Endothelial cell of umbilical vein (primary cell): ENCODE measurements at regions not wholly inside any gene's neighbourhood (a gene's known extent, or its start where the extent isn't known, plus 50 kb on each side); places are given as distances from the start of the nearest gene placed in this dataset.

ENCODE experiments used
- BruUV-seq: library from RNA; stranded (reverse); fragments of 400-500 nt; replicated peaks from 2 replicates; lab custom pipeline; 2021; lab: Mats Ljungman, UMichigan
- CTCF ChIA-PET: fragments of 300-600, 350-600 bp; sonication (Branson Sonifier 250); formaldehyde crosslinking; loops from one replicate; lab custom pipeline; 2021; ENCODE audit warnings: antibody characterized with exemption, inconsistent platforms; lab: Charles Lee
- POLR2A ChIA-PET: fragments of 300-600, 350-600 bp; sonication (Branson Sonifier 250); formaldehyde crosslinking; loops from one replicate; lab custom pipeline; 2021; ENCODE audit warnings: antibody characterized with exemption, inconsistent platforms; lab: Charles Lee
- DNase-seq: peaks from one replicate; pipeline ENCODE4 v3.0.0-alpha.2; 2011; ENCODE audit warnings: low read depth, low spot score
- FAIRE-seq: peaks from 2 replicates; lab custom pipeline; 2011; peaks lifted over from hg19 to GRCh38; lab: Jason Lieb, UNC
- H2AFZ ChIP-seq: 2 replicates; pipeline ENCODE4 v1.6.0; 2012; ENCODE audit warnings: low read depth, low read length, control low read depth, inconsistent platforms
- H3K27ac ChIP-seq: 2 replicates; pipeline ENCODE4 v1.5.1; 2011; ENCODE audit warnings: low read depth, mild to moderate bottlenecking, control low read depth, low read length, moderate library complexity; ENCODE audit not compliant: insufficient read depth
- H3K27me3 ChIP-seq, 2 experiments: 2 replicates each; pipeline versions ENCODE4 v1.6.0 to v1.6.1; 2011; ENCODE audit warnings: low read length in 2 of 2, mixed read lengths in 1 of 2; ENCODE audit not compliant: control insufficient read depth in 2 of 2, insufficient read depth in 2 of 2
- H3K36me3 ChIP-seq, 2 experiments: 2 replicates in 1 of 2; 3 replicates in 1 of 2; pipeline ENCODE4 v1.5.1; 2011; ENCODE audit warnings: low read length in 2 of 2, mild to moderate bottlenecking in 1 of 2, moderate library complexity in 1 of 2; ENCODE audit not compliant: control insufficient read depth in 2 of 2, insufficient read depth in 2 of 2; ENCODE audit errors: extremely low read depth in 1 of 2
- H3K4me1 ChIP-seq: 3 replicates; pipeline ENCODE4 v1.5.1; 2011; ENCODE audit warnings: mild to moderate bottlenecking, low read length; ENCODE audit not compliant: control insufficient read depth, insufficient read depth; ENCODE audit errors: extremely low read depth
- H3K4me2 ChIP-seq: 2 replicates; pipeline ENCODE4 v1.6.1; 2011; ENCODE audit warnings: low read length, control low read depth, mixed read lengths; ENCODE audit not compliant: insufficient read depth
- H3K4me3 ChIP-seq, 3 experiments: fragments of 200-600 bp in 1 of 3; sonication (generic), shearing (Covaris generic) in 1 of 3; replicated peaks in 1 of 3; 2 replicates each; pipeline ENCODE4 v1.5.1; 2011 to 2016; ENCODE audit warnings: control low read depth in 3 of 3, low read length in 3 of 3, mild to moderate bottlenecking in 2 of 3, inconsistent platforms in 1 of 3, low read depth in 1 of 3, moderate library complexity in 1 of 3; ENCODE audit not compliant: insufficient read depth in 1 of 3
- H3K79me2 ChIP-seq: 2 replicates; pipeline ENCODE4 v1.6.0; 2012; ENCODE audit warnings: low read length, inconsistent platforms; ENCODE audit not compliant: control insufficient read depth, insufficient read depth
- H3K9ac ChIP-seq: replicated peaks from 2 replicates; pipeline ENCODE3; 2011; ENCODE audit warnings: low read length, control low read depth; ENCODE audit not compliant: insufficient read depth; ENCODE audit errors: extremely low read depth
- H3K9me1 ChIP-seq: replicated peaks from 3 replicates; pipeline ENCODE4 v1.6.0; 2011; ENCODE audit warnings: mild to moderate bottlenecking, low read length; ENCODE audit not compliant: control insufficient read depth, insufficient read depth; ENCODE audit errors: extremely low read depth
- H3K9me3 ChIP-seq: replicated peaks from 2 replicates; pipeline ENCODE4 v1.5.1; 2012; ENCODE audit warnings: low read length, inconsistent platforms; ENCODE audit not compliant: control insufficient read depth, insufficient read depth
- H4K20me1 ChIP-seq: replicated peaks from 2 replicates; pipeline ENCODE3; 2011; ENCODE audit warnings: mild to moderate bottlenecking, low read length; ENCODE audit not compliant: control insufficient read depth, insufficient read depth; ENCODE audit errors: extremely low read depth
- EZH2 ChIP-seq: IDR thresholded peaks from 2 replicates; pipeline ENCODE4 v1.6.1; 2012; ENCODE audit warnings: borderline replicate concordance, low read depth, mild to moderate bottlenecking, moderate library complexity, low read length, inconsistent platforms; ENCODE audit not compliant: severe bottlenecking
- FOS ChIP-seq: IDR thresholded peaks from 2 replicates; pipeline ENCODE4 v1.6.1; 2011; ENCODE audit warnings: mild to moderate bottlenecking, low read length, moderate library complexity, borderline replicate concordance; ENCODE audit not compliant: insufficient read depth
- GATA2 ChIP-seq: IDR thresholded peaks from 2 replicates; pipeline ENCODE4 v1.7.0; 2011; ENCODE audit warnings: low read depth, mild to moderate bottlenecking, moderate library complexity, mixed read lengths, low read length; ENCODE audit not compliant: insufficient read length, insufficient read depth
- MYC ChIP-seq: IDR thresholded peaks from one replicate; pipeline ENCODE4 v1.6.1; 2011; ENCODE audit warnings: mild to moderate bottlenecking, low read depth, low read length
- POLR2A ChIP-seq: IDR thresholded peaks from 2 replicates; pipeline ENCODE4 v1.6.1; 2012; ENCODE audit warnings: low read depth, mild to moderate bottlenecking, control low read depth, low read length
- POLR2AphosphoS5 ChIP-seq: IDR thresholded peaks from 2 replicates; pipeline ENCODE4 v1.6.1; 2012; ENCODE audit warnings: low read depth, mild to moderate bottlenecking, control low read depth, low read length, moderate library complexity; ENCODE audit not compliant: insufficient read depth
- dilution Hi-C: fragments of 300-500 bp; cut with MboI; formaldehyde crosslinking; loops from one replicate; pipeline ENCODE4 v1.15.0; 2019; ENCODE audit warnings: low sequenced_read_pairs; ENCODE audit not compliant: extremely low pct_ligation_motif_present
- intact Hi-C: fragments of 100-400 bp; cut with micrococcal nuclease; formaldehyde crosslinking; loops from one replicate; pipeline ENCODE4 v1.10.0; 2022
- TF ChIP-seq, protein P1 (sequence below), 2 donors: IDR thresholded peaks; 1 replicate in 1 of 2; 2 replicates in 1 of 2; pipeline ENCODE4 v1.5.1; 2011; ENCODE audit warnings: low read length in 2 of 2, mild to moderate bottlenecking in 2 of 2, moderate library complexity in 2 of 2, control low read depth in 1 of 2, inconsistent platforms in 1 of 2, low read depth in 1 of 2; ENCODE audit not compliant: insufficient read depth in 1 of 2; ENCODE audit errors: extremely low read depth in 1 of 2
- TF ChIP-seq, protein P2 (sequence below): IDR thresholded peaks from 2 replicates; pipeline ENCODE4 v1.6.1; 2011; ENCODE audit not compliant: insufficient read depth, insufficient read length

DNA sequence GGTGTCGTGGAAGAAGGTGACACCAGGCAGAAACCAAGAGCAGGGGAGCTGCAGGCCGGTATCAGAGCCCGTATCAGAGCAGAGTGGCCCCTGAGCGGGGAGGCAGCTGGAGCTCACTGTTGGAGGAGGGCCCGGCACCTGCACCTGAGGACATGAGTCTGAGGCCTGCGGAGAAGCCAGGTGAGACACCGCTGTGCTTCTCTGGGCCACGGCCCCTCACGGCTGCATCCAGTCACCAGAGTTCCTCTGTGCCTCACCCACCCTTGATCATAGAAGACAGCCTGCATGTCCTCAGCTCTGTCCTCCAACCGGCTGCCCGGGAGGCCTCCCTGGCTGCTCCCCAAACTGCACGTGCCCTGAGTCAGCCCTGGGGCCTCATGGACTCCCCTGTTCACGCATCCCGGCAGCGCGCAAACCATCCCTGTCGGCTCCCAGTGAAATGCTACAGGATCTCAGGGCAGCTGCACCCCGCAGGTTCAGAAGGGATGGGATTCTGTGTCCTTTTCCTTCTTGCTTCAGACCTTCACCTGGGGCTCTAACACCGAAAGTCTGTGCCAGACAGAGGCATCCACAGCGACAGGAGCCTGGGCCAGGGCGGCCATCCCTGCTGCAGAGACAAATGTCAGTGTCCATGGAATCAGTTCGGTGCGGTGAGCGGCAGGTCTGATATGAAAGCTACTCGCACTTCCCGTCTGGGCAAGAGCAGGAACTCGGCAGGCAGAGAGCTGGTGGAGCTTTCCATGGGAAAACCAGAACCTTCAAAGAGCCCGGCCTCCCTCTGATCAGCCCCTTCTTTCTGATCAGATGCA, 111.9 kb upstream of the FAM20C start:
- Histone ChIP-seq H3K27me3 (no peaks in the 10 kb centered on the region), H3K4me2 (no peak overlapping the region), H3K27ac (no peak overlapping the region), H3K79me2 (no peaks in the 10 kb centered on the region), H3K4me3 (no peak overlapping the region), H3K4me1 (no peaks in the 10 kb centered on the region), H4K20me1 (no peaks in the 10 kb centered on the region), H3K36me3 (no peaks in the 10 kb centered on the region), H2AFZ (no peak overlapping the region), H3K9me1 (no peaks in the 10 kb centered on the region), H3K9me3 (no peaks in the 10 kb centered on the region), H3K9ac (no peak overlapping the region)
- TF ChIP-seq POLR2A: no peak
- intact Hi-C loops (no loop called here), dilution Hi-C loops (no loop called here)
- DNase-seq (no peak), FAIRE-seq (no peak)
- ChIA-PET CTCF (interaction anchor here (1.7 kb wide), 1 partner anchor 16 kb away, joined by 3 read pairs; no protein-coding TSS in a partner anchor), POLR2A (no interaction called here)
- BruUV-seq: no TSS peak

DNA sequence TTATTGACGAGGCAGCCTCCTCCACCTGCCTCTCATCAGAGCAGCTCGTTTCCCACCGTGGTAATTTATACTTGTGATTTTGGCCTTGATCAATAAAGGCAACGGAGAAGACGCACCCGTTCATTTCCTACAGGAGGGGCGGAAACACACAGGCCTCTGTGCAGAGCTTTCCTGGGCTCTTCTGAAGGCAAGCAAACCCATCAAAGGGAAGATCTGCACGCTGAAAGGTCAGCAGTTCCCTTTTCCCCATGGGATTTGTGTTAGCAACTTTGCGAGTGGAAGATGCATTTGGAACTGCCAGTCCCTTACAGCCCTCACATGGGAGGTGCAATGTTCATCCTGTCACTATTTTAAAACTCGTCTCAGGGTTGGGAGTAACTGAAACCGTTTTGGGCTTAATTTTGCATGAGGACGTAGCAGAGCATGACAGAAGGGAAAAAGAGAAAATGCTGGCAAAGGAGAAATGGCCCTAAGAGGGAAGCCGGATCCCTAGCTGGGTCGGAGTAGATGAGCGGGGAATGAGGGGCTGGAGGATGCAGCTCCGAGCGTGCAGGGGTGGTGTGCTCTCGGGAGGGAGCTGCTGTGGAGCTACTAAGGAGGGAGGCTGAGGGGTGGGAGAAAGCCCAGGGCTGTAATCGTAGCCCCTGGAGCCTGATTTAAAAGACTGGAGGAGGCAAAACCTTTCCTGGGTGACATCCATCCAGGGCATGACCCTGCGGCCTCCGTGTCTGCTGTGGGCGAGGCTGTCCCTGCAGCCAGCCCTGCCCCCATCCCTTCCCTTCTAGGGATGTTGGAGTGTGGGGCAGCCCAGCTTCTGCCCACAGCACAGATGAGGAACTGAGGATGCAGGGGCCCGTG, 111.1 kb upstream of the FAM20C start:
- no peak overlapping the region for H3K27ac ChIP-seq
- dilution Hi-C loops: no loop called here
- H2AFZ ChIP-seq: no peak overlapping the region
- intact Hi-C loops: no loop called here
- no peaks in the 10 kb centered on the region for H3K4me1 ChIP-seq
- no peak overlapping the region for H3K4me3 ChIP-seq
- no TSS peak for BruUV-seq
- no peaks in the 10 kb centered on the region for H3K9me1 ChIP-seq
- CTCF ChIA-PET: interaction anchor here (1.7 kb wide), 1 partner anchor 17 kb away, joined by 3 read pairs; no protein-coding TSS in a partner anchor
- DNase-seq: no peak
- H4K20me1 ChIP-seq: no peaks in the 10 kb centered on the region
- no peak for TF ChIP-seq EZH2
- no peak for TF ChIP-seq POLR2A
- TF ChIP-seq, protein P1, sequence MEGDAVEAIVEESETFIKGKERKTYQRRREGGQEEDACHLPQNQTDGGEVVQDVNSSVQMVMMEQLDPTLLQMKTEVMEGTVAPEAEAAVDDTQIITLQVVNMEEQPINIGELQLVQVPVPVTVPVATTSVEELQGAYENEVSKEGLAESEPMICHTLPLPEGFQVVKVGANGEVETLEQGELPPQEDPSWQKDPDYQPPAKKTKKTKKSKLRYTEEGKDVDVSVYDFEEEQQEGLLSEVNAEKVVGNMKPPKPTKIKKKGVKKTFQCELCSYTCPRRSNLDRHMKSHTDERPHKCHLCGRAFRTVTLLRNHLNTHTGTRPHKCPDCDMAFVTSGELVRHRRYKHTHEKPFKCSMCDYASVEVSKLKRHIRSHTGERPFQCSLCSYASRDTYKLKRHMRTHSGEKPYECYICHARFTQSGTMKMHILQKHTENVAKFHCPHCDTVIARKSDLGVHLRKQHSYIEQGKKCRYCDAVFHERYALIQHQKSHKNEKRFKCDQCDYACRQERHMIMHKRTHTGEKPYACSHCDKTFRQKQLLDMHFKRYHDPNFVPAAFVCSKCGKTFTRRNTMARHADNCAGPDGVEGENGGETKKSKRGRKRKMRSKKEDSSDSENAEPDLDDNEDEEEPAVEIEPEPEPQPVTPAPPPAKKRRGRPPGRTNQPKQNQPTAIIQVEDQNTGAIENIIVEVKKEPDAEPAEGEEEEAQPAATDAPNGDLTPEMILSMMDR (IDR thresholded peaks at IDR 0.05; ENCODE audit: extremely low read depth in 1 of 2, insufficient read depth in 1 of 2, low read depth in 1 of 2, low read length in 2 of 2): no peak
- no peak for TF ChIP-seq MYC
- TF ChIP-seq, protein P2, sequence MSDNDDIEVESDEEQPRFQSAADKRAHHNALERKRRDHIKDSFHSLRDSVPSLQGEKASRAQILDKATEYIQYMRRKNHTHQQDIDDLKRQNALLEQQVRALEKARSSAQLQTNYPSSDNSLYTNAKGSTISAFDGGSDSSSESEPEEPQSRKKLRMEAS: no peak
- no peak for TF ChIP-seq POLR2AphosphoS5
- no peak for TF ChIP-seq GATA2
- no peak for TF ChIP-seq FOS
- no peak for FAIRE-seq
- no peak overlapping the region for H3K4me2 ChIP-seq
- no peak overlapping the region for H3K9ac ChIP-seq
- H3K9me3 ChIP-seq: no peaks in the 10 kb centered on the region
- no peaks in the 10 kb centered on the region for H3K27me3 ChIP-seq
- no peaks in the 10 kb centered on the region for H3K36me3 ChIP-seq
- H3K79me2 ChIP-seq: no peaks in the 10 kb centered on the region
- POLR2A ChIA-PET: no interaction called here
